Lung (tissue), 11 donors: ENCODE measurements at regions not wholly inside any gene's neighbourhood (a gene's known extent, or its start where the extent isn't known, plus 50 kb on each side); places are given as distances from the start of the nearest gene placed in this dataset.

ENCODE experiments used
- ATAC-seq: fragments of 200-7000 bp; cut with Tn5 transposase; one replicate; pipeline ENCODE4 v1.9.1; 2020; ENCODE audit warnings: moderate number of reproducible peaks; ENCODE audit not compliant: insufficient read depth, low FRiP score
- DNase-seq, 3 donors: peaks; one replicate each; pipeline ENCODE4 v3.0.0-alpha.2; 2013 to 2017
- H3K27ac ChIP-seq, 2 donors: one replicate each; pipeline ENCODE4 v1.5.1; 2013; ENCODE audit warnings: mild to moderate bottlenecking in 2 of 2, moderate library complexity in 2 of 2, control low read depth in 1 of 2, inconsistent platforms in 1 of 2, low read depth in 1 of 2, low read length in 1 of 2
- H3K27me3 ChIP-seq, 3 donors: one replicate each; pipeline ENCODE4 v1.5.1; 2013; ENCODE audit warnings: low read length in 2 of 3; ENCODE audit not compliant: control insufficient read depth in 3 of 3, insufficient read depth in 3 of 3
- H3K36me3 ChIP-seq, 4 donors: one replicate each; pipeline ENCODE4 v1.5.1; 2013; ENCODE audit warnings: low read length in 4 of 4, mild to moderate bottlenecking in 1 of 4, moderate library complexity in 1 of 4; ENCODE audit not compliant: control insufficient read depth in 4 of 4, insufficient read depth in 4 of 4
- H3K4me1 ChIP-seq, 5 donors: one replicate each; pipeline ENCODE4 v1.5.1; 2013; ENCODE audit warnings: low read length in 5 of 5, mild to moderate bottlenecking in 2 of 5, moderate library complexity in 1 of 5; ENCODE audit not compliant: control insufficient read depth in 5 of 5, insufficient read depth in 5 of 5
- H3K4me3 ChIP-seq: one replicate; pipeline ENCODE4 v1.5.1; 2013; ENCODE audit warnings: mild to moderate bottlenecking, control low read depth, moderate library complexity
- H3K9ac ChIP-seq, 2 donors: one replicate each; pipeline ENCODE4 v1.5.1; 2013; ENCODE audit warnings: low read length in 2 of 2, control low read depth in 1 of 2; ENCODE audit not compliant: insufficient read depth in 1 of 2
- H3K9me3 ChIP-seq, 4 donors: one replicate each; pipeline ENCODE4 v1.5.1; 2013; ENCODE audit warnings: low read length in 3 of 4, mild to moderate bottlenecking in 1 of 4, moderate library complexity in 1 of 4; ENCODE audit not compliant: control insufficient read depth in 4 of 4, insufficient read depth in 3 of 4
- WGBS, 2 donors: extraction: QIAGEN DNeasy Blood & Tissue Kit; methylation state at CpG; one replicate each; pipeline ENCODE4 v1.1.7; 2013; 5-methylcytosine and 5-hydroxymethylcytosine counted together
- TF ChIP-seq, protein P1 (sequence below): IDR thresholded peaks from 2 replicates; pipeline ENCODE4 v1.5.1; 2012; ENCODE audit warnings: mild to moderate bottlenecking; ENCODE audit errors: control extremely low read depth, extremely low read depth
- donor health status: control.
- donor health status: control.
- donor health status: Bipolar disorder and iron deficiency.
- donor health status: healthy.
- donor health status: DM: yes; HTN: yes; CAD: no.

DNA sequence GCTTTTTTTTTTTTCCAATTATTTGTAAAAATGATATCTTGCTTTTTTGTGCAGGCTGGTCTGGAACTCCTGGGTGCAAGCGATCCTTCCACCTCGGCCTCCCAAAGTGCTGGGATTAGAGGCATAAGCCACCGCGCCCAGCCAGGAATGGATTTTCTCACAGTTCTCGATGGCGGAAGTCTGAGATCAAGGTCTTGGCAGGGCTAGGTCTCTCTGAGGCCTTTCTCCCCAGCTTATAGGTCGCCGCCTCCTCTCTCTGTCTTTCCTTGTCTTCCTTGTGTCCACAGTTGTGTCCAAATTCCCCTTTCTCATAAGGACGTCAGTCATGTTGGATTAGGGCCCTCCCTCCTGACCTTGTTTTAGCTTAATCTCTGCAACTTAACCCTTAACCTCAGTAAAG, 200.5 kb downstream of the UQCRFS1 start:
- no peak overlapping the region for H3K4me3 ChIP-seq
- ATAC-seq = no peak
- WGBS, 2 donors = 71 to 84% methylated on average over 9 of the region's 9 CpGs

DNA sequence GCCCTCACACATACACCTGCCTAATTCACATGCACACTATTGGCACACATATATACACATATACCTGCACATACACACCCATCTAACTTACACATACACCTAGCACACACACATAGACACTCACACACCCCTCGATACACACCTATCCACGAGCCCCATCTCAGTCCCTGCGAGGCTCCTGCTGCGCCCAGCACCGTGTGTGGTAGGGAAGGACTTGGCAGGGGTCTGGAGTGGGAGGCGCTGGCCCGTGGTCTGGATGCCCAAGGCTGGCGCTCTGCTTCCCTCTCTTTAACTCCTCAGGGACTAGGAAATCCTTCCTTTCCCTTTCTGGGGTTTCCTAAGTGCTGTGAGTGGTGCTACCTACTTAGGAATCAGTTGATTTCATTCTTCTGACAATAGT, 202.7 kb downstream of the UQCRFS1 start:
- Histone ChIP-seq H3K4me3 (no peak overlapping the region), H3K9me3 (no peaks in the 10 kb centered on the region), H3K9ac (no peak overlapping the region), H3K27me3 (peaks cover 0 to 11% (median 0%) of the 10 kb centered on the region in 3 donors), H3K36me3 (no peaks in the 10 kb centered on the region), H3K4me1 (no peaks in the 10 kb centered on the region), H3K27ac (no peak overlapping the region)
- DNase-seq (no peak), ATAC-seq (no peak)
- TF ChIP-seq, protein P1, sequence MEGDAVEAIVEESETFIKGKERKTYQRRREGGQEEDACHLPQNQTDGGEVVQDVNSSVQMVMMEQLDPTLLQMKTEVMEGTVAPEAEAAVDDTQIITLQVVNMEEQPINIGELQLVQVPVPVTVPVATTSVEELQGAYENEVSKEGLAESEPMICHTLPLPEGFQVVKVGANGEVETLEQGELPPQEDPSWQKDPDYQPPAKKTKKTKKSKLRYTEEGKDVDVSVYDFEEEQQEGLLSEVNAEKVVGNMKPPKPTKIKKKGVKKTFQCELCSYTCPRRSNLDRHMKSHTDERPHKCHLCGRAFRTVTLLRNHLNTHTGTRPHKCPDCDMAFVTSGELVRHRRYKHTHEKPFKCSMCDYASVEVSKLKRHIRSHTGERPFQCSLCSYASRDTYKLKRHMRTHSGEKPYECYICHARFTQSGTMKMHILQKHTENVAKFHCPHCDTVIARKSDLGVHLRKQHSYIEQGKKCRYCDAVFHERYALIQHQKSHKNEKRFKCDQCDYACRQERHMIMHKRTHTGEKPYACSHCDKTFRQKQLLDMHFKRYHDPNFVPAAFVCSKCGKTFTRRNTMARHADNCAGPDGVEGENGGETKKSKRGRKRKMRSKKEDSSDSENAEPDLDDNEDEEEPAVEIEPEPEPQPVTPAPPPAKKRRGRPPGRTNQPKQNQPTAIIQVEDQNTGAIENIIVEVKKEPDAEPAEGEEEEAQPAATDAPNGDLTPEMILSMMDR = no peak
- WGBS, 2 donors = 76 to 88% methylated on average over 8 of the region's 8 CpGs

More for the DNA sequence above, 200.5 kb downstream of the UQCRFS1 start:
- Histone ChIP-seq H3K27me3 (peaks cover 0 to 13% (median 0%) of the 10 kb centered on the region in 3 donors), H3K9ac (no peak overlapping the region), H3K9me3 (no peaks in the 10 kb centered on the region), H3K27ac (no peak overlapping the region), H3K36me3 (no peaks in the 10 kb centered on the region), H3K4me1 (no peaks in the 10 kb centered on the region)
- TF ChIP-seq, protein P1 = no peak
- no peak for DNase-seq

DNA sequence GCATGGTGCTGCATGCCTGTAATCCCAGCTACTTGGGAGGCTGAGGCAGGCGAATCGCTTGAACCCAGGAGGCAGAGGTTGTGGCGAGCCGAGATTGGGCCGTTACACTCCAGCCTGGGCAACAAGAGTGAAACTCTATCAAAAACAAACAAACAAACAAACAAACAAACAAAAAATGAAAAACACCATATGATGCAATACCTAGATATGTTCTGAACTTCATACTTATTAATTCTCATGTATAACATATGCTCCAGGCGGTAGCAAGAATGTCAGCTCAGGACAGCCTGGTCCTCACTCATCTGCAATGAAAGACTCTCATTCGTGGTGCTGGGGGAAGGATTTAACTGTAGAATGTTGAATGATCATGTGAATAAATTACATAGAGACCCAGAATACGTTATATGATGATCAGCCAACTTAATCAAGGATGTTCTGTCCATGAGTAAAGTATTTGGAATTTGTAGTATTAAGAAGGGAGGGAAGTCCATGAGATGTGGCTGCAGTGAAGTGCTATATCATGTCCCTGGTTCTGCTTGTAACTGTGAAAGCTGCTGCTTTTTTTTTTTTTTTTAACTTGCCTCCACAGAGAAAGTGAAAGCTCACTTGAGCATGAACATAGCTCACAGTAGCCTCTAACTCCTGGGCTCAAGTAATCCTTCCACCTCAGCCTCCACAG, 206.8 kb downstream of the UQCRFS1 start:
- Histone ChIP-seq H3K27me3 (peaks cover 0 to 4% (median 0%) of the 10 kb centered on the region in 3 donors), H3K9me3 (no peaks in the 10 kb centered on the region), H3K9ac (no peak overlapping the region), H3K36me3 (no peaks in the 10 kb centered on the region), H3K4me1 (no peaks in the 10 kb centered on the region), H3K4me3 (no peak overlapping the region), H3K27ac (no peak overlapping the region)
- WGBS, 2 donors = 86 to 92% methylated on average over 8 of the region's 8 CpGs
- TF ChIP-seq, protein P1 = no peak
- DNase-seq (no peak), ATAC-seq (no peak)

DNA sequence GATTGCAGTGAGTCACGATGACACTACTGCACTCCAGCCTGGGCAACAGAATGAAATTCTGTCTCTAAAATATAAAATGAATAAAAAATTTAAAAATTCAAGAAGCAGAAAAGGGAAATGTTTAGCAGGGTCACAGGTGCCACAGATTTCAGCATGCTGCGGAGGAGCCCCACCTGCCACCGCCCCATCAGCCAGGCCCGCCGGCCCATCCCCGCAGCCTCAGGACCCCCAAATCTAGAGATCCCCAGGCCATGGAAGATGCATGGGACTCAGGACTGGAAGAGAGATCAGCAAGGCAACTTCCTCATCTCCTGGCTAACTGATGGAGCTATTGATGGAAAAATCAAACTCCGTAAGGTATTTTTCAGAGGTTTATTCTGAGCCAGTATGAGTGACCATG, 208.2 kb downstream of the UQCRFS1 start:
- WGBS, 2 donors = 95 to 98% methylated on average over 7 of the region's 7 CpGs
- no peak overlapping the region for H3K9ac ChIP-seq
- TF ChIP-seq, protein P1 = no peak
- H3K36me3 ChIP-seq = no peaks in the 10 kb centered on the region
- peaks cover 0 to 4% (median 0%) of the 10 kb centered on the region in 3 donors for H3K27me3 ChIP-seq
- ATAC-seq (no peak), DNase-seq (no peak)
- no peak overlapping the region for H3K4me3 ChIP-seq
- no peaks in the 10 kb centered on the region for H3K9me3 ChIP-seq
- no peaks in the 10 kb centered on the region for H3K4me1 ChIP-seq
- no peak overlapping the region for H3K27ac ChIP-seq
